Activated T-cell treated with anti-CD3 and anti-CD28 coated beads, Interleukin-2, amount 50 U/mL, for 4 hours (primary cell): ENCODE measurements at regions not wholly inside any gene's neighbourhood (a gene's known extent, or its start where the extent isn't known, plus 50 kb on each side); places are given as distances from the start of the nearest gene placed in this dataset.

ENCODE experiments used
- ATAC-seq, 2 donors: fragments of 200-7000 bp; cut with Tn5 transposase; one replicate each; pipeline ENCODE4 v1.10.0; 2021
- DNase-seq: peaks from one replicate; pipeline ENCODE4 v3.0.0-alpha.2; 2020
- H3K27me3 Mint-ChIP-seq: one replicate; pipeline ENCODE4 v1.8.0; 2021; ENCODE audit warnings: low read depth, mixed read lengths
- H3K36me3 Mint-ChIP-seq: one replicate; pipeline ENCODE4 v1.8.0; 2022; ENCODE audit warnings: mixed read lengths; ENCODE audit not compliant: insufficient read depth
- H3K4me1 Mint-ChIP-seq: one replicate; pipeline ENCODE4 v1.8.0; 2021; ENCODE audit warnings: low read depth, mixed read lengths
- H3K4me3 Mint-ChIP-seq: one replicate; pipeline ENCODE4 v1.8.0; 2021; ENCODE audit warnings: mild to moderate bottlenecking, moderate library complexity, mixed read lengths
- H3K9me3 Mint-ChIP-seq: one replicate; pipeline ENCODE4 v1.8.0; 2021; ENCODE audit warnings: mixed read lengths

DNA sequence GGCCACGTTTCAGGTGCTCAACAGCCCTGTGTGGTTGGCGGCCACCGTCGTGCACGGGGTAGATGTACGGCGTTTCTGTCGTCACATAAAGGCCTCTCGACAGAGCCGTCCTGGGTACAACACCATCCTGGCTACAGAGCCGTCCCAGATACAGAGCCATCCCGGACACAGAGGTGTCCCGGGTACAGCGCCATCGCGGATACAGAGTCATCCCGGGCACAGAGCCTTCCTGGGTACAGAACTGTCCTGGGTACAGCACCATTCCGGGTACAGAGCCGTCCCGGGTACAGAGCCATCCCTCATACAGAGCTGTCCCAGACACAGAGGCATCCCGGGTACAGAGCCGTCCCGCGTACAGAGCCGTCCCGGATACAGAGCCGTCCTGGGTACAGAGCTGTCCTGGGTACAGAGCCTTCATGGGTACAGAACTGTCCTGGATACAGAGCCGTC, 222.7 kb upstream of the SOX1 start:
- H3K4me3 Mint-ChIP-seq = no peak overlapping the region
- ATAC-seq (no peak), DNase-seq (no peak)
- H3K4me1 Mint-ChIP-seq = no peaks in the 10 kb centered on the region
- no peaks in the 10 kb centered on the region for H3K9me3 Mint-ChIP-seq
- no peaks in the 10 kb centered on the region for H3K36me3 Mint-ChIP-seq
- H3K27me3 Mint-ChIP-seq = peaks cover 3% of the 10 kb centered on the region

- Mint-ChIP-seq H3K27me3 (peaks cover 3% of the 10 kb centered on the region), H3K9me3 (no peaks in the 10 kb centered on the region), H3K4me1 (no peaks in the 10 kb centered on the region), H3K4me3 (no peak overlapping the region), H3K36me3 (no peaks in the 10 kb centered on the region)
- DNase-seq (no peak), ATAC-seq (no peak)
Observed at GRCh38 chr13:111844682-111845081, 222.3 kb upstream of the SOX1 start.

DNA sequence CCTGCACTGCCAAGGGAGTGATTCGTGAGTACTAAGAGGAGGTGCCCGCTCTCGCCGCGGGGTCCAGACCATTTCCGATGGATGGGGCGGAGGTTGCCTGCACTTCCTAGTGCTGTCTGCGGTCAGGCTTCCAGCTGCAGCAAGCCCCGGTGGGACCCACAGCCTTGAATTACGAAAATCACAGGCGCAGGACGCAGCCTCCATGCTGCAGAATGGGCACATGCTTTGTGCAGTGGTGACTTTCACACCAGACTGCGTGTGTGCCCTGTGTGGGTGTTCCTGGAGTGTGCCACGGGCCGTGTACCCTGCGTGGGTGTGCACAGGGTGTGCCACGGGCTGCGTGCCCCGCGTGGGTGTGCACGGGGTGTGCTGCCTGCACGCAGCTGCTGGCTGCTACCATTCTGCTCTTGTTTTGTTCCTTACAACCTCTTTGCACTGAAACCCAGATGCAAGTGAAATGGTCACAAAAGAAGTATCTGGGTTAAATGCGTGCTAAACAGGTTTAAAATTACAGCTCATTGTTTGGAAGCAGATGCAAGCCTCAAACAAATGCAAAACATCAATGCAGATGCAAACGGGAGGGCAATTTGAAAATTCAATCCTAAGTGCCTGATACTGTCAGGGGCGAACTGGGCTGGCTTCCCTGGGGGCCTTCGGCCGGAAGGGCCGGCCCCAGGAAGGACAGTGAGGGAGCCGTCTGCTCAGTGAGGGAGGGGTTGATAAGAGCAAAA, 221.2 kb upstream of the SOX1 start:
- no peaks in the 10 kb centered on the region for H3K4me1 Mint-ChIP-seq
- ATAC-seq = no peak
- no peak overlapping the region for H3K4me3 Mint-ChIP-seq
- no peak for DNase-seq
- H3K9me3 Mint-ChIP-seq = no peaks in the 10 kb centered on the region
- no peaks in the 10 kb centered on the region for H3K36me3 Mint-ChIP-seq
- H3K27me3 Mint-ChIP-seq = peaks cover 6% of the 10 kb centered on the region

DNA sequence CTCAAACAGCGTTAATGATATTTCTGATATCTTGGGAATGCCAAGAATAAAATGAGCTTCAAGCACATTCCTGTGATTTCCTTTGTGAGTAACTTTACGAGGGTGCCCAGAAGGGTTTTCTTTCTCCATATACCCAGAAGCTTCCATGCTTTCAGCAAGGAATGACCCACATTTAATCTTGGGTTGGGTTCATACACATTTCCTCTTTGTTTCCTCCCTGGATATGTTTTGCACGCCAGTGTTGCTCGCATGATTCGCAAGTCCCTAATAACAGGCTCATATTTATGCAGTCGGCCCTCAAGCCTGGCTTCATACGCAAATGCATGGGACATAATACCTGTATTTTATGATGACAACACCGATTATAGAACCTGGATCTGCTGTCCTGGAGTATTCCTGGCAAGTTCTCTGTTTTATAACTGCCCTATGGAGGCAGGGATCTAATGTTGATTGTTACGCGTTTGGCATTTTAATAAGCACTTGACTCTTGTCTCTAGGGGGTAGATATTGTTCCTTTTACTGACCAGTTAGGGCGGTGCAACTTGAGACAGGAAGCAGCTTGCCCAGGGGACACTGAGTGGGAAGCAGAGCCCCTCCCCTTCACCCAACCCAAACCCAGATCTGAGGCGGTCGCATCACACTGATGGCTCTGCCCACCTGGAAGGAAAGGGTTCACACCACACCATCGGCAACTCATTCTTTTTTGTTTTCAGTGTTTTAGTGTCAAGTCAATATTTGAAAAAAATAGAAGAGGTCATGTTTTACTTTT, 220.4 kb upstream of the SOX1 start:
- Mint-ChIP-seq H3K36me3 (no peaks in the 10 kb centered on the region), H3K9me3 (no peaks in the 10 kb centered on the region), H3K4me3 (no peak overlapping the region), H3K4me1 (no peaks in the 10 kb centered on the region), H3K27me3 (peaks cover 9% of the 10 kb centered on the region)
- ATAC-seq (no peak), DNase-seq (no peak)

GRCh38 chr13:111847964-111848363, 219.0 kb upstream of the SOX1 start:
- Mint-ChIP-seq H3K9me3 (no peaks in the 10 kb centered on the region), H3K4me3 (no peak overlapping the region), H3K4me1 (no peaks in the 10 kb centered on the region), H3K27me3 (peaks cover 9% of the 10 kb centered on the region), H3K36me3 (no peaks in the 10 kb centered on the region)
- DNase-seq = no peak
- no peak for ATAC-seq

- Mint-ChIP-seq H3K36me3 (no peaks in the 10 kb centered on the region), H3K27me3 (peaks cover 6% of the 10 kb centered on the region), H3K4me3 (no peak overlapping the region), H3K4me1 (no peaks in the 10 kb centered on the region), H3K9me3 (no peaks in the 10 kb centered on the region)
- DNase-seq = no peak
- no peak for ATAC-seq
Observed at GRCh38 chr13:111850458-111850857, 216.5 kb upstream of the SOX1 start.

GRCh38 chr13:111850976-111851375, 216.0 kb upstream of the SOX1 start:
- no peak for ATAC-seq
- Mint-ChIP-seq H3K9me3 (no peaks in the 10 kb centered on the region), H3K36me3 (no peaks in the 10 kb centered on the region), H3K4me3 (no peak overlapping the region), H3K4me1 (no peaks in the 10 kb centered on the region), H3K27me3 (peaks cover 6% of the 10 kb centered on the region)
- DNase-seq = no peak

DNA sequence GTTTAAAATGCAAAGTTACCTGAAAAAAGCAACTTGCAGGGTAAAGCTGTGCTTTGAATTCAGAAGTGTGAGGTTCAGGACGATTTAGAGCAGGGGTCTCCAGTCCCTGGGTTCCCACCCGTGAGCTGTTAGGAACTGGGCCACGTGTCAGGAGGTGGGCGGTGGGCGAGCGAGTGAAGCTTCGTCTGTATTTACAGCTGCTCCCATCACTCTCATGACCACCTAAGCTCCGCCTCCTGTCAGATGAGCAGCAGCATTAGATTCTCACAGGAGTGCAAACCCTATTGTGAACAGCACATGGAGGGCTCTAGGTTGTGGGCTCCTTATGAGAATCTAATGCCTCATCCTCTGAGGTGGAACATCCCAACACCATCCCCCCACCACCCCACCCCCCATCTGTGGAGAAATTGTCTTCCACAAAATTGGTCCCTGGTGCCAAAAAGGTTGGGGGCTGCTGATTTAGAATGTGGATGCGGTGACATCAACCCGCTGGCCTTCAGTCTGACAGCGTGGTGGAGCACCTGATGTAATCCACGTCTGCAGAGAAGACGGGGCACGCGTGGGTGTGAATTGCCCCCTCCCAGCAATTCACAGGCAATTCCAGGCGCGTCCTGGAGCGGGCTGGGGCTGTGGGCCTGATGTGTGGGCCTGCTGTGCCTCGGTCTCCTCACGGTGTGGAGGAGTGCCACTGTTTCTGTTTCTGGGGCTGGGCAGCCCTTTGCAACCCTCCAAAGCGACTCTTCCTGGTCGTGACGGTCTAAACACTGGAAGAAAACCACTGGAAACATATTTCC, 214.0 kb upstream of the SOX1 start:
- H3K4me1 Mint-ChIP-seq = no peaks in the 10 kb centered on the region
- H3K9me3 Mint-ChIP-seq = no peaks in the 10 kb centered on the region
- peaks cover 11% of the 10 kb centered on the region for H3K27me3 Mint-ChIP-seq
- ATAC-seq = no peak
- no peak for DNase-seq
- H3K36me3 Mint-ChIP-seq = no peaks in the 10 kb centered on the region
- H3K4me3 Mint-ChIP-seq = no peak overlapping the region

DNA sequence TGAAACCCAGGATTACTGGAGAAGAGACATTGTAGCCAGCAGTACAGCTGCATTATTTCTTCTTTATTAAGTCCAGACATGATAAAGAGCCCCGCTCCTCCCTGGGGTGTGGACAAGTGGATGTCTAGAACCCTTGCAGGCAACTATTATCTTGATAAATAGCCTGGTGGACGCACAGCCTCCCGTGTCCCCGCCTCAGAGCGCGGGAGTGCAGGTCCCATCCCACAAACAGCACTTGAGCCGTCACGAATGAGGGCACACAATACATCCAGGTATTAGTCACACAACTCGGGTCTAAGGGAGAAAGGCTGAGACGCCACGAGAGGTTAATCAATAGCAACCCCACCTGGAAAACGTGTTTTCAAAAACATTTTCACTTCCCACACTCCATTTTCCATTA, 213.2 kb upstream of the SOX1 start:
- DNase-seq (no peak), ATAC-seq (no peak)
- no peaks in the 10 kb centered on the region for H3K4me1 Mint-ChIP-seq
- no peak overlapping the region for H3K4me3 Mint-ChIP-seq
- H3K36me3 Mint-ChIP-seq = no peaks in the 10 kb centered on the region
- peaks cover 11% of the 10 kb centered on the region for H3K27me3 Mint-ChIP-seq
- no peaks in the 10 kb centered on the region for H3K9me3 Mint-ChIP-seq

- no peak for ATAC-seq
- no peak for DNase-seq
- Mint-ChIP-seq H3K27me3 (peaks cover 11% of the 10 kb centered on the region), H3K36me3 (no peaks in the 10 kb centered on the region), H3K4me3 (no peak overlapping the region), H3K4me1 (no peaks in the 10 kb centered on the region), H3K9me3 (no peaks in the 10 kb centered on the region)
Observed at GRCh38 chr13:111854403-111854802, 212.5 kb upstream of the SOX1 start.

DNA sequence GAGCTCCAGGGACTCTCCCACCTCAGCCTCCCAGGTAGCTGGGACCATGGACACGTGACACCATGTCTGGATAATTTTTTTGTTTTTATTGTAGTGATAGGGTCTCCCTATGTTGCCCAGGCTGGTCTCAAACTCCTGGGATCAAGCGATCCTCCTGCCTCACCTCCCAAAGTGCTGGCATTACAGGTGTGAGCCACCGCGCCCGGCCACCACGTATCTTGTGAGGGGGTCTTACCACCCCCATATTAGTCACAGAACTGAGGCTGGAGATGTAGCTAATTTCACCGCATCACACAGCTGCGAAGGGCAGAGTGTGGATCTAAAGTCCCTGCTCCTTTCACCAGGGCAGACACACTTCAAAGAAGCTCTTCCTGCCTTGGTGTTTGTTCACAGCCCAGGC, 211.8 kb upstream of the SOX1 start:
- no peaks in the 10 kb centered on the region for H3K9me3 Mint-ChIP-seq
- no peak for DNase-seq
- H3K36me3 Mint-ChIP-seq = no peaks in the 10 kb centered on the region
- H3K4me3 Mint-ChIP-seq = no peak overlapping the region
- no peak for ATAC-seq
- peaks cover 9% of the 10 kb centered on the region for H3K27me3 Mint-ChIP-seq
- no peaks in the 10 kb centered on the region for H3K4me1 Mint-ChIP-seq

DNA sequence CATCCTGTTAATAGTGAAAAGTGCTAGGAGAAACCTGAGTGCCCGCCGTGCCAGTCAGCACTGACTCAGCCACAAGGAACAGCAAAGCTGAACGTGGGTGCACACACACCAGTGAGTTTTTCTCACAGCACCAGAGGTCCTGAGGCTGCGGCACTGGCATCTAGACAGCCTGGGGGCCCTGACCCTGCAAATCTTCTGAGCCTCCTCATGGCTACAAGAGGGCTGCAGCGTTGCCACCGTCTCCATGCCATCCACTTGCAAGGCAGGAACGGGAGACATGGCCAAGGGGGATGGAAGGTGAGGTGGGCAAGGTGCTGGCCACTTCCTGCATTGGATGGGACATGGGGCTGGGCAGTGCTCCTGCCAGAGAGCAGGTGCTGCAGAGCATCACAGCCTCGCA, 211.2 kb upstream of the SOX1 start:
- Mint-ChIP-seq H3K4me3 (no peak overlapping the region), H3K36me3 (no peaks in the 10 kb centered on the region), H3K9me3 (peaks cover under 1% of the 10 kb centered on the region), H3K4me1 (no peaks in the 10 kb centered on the region), H3K27me3 (peaks cover 9% of the 10 kb centered on the region)
- no peak for DNase-seq
- no peak for ATAC-seq

- Mint-ChIP-seq H3K36me3 (no peaks in the 10 kb centered on the region), H3K4me3 (no peak overlapping the region), H3K27me3 (peaks cover 5% of the 10 kb centered on the region)
Observed at GRCh38 chr13:111856571-111856970, 210.4 kb upstream of the SOX1 start.

DNA sequence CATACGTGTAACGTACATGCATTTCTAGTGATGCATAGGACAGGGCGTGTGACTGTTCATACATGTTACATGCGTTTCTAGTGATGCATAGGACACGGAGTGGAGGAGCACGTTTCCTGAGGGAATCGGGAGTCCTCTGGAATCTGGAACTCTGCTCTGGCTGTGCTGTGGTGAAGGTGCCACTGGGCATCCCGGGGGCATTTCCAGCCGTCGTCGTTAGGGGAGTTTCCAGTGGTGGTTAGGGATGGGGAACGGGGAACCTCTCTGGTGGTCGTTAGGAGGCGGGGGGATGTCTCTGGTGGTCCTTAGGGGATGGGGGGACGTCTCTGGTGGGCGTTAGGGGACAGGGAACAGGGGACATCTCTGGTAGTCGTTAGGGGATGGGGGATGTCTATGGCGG, 209.6 kb upstream of the SOX1 start:
- no peaks in the 10 kb centered on the region for H3K36me3 Mint-ChIP-seq
- no peak overlapping the region for H3K4me3 Mint-ChIP-seq
- DNase-seq = no peak
- ATAC-seq = no peak
- peaks cover 5% of the 10 kb centered on the region for H3K27me3 Mint-ChIP-seq
- peaks cover 3% of the 10 kb centered on the region for H3K9me3 Mint-ChIP-seq
- no peaks in the 10 kb centered on the region for H3K4me1 Mint-ChIP-seq

More at GRCh38 chr13:111856571-111856970, 210.4 kb upstream of the SOX1 start:
- DNase-seq (no peak), ATAC-seq (no peak)
- no peaks in the 10 kb centered on the region for H3K4me1 Mint-ChIP-seq
- peaks cover 3% of the 10 kb centered on the region for H3K9me3 Mint-ChIP-seq
